ENCODE measurements at regions not wholly inside any gene's neighbourhood (a gene's known extent, or its start where the extent isn't known, plus 50 kb on each side); places are given as distances from the start of the nearest gene placed in this dataset.

DNA sequence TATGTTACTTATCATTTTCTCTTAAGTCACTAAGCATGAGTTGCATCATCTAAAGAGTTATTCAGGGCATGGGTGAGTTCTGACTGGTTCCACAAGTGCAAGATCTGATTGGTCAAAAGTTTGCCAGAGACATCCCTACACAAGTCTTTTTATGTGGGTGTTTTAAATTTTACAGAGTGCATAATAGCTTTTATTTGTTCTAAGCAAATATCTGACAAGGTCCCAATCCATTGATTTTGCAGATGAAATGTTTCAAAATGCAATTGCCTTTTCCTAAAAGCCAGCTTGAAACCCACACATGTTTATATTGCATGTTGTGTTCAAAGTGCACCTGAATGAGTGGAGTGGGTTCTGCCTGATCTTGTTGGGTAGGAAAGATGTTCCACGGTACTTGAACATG is 101.7 kb upstream of the PAX6 start:
- Mint-ChIP-seq H3K9me3 (no peaks in the 10 kb centered on the region), H3K4me3 (no peak overlapping the region), H3K36me3 (no peaks in the 10 kb centered on the region), H3K27ac (no peak overlapping the region), H3K27me3 (peaks cover 3% of the 10 kb centered on the region), H3K4me1 (no peaks in the 10 kb centered on the region)

DNA sequence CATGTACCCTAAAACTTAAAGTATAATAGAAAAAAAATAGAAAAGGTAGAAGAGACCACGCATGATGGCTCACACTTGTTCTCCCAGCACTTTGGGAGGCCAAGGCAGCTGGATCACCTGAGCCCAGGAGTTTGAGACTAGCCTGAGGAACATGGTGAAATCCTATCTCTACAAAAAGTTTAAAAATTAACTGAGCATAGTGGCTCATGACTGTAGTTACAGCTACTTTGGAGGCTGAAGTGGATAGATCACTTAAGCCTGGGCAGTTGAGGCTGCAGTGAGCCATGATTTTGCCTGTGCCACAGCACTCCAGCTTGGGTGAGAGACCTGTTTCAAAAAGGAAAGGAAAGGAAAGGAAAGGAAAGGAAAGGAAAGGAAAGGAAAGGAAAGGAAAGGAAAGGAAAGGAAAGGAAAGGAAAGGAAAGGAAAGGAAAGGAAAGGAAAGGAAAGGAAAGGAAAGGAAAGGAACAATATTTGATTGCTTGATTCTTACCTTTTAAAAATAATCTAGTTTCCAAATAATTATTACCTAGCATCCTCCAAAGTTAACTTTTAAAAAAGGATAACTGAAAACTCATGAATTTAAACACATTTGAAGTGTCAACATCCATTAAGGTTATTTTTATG is 99.9 kb upstream of the PAX6 start:
- no peak overlapping the region for H3K4me3 Mint-ChIP-seq
- H3K36me3 Mint-ChIP-seq, result no peaks in the 10 kb centered on the region
- no peak overlapping the region for H3K27ac Mint-ChIP-seq
- no peaks in the 10 kb centered on the region for H3K4me1 Mint-ChIP-seq
- no peaks in the 10 kb centered on the region for H3K9me3 Mint-ChIP-seq
- peaks cover 6% of the 10 kb centered on the region for H3K27me3 Mint-ChIP-seq

GRCh38 chr11:31903225-31904074 is 92.3 kb upstream of the PAX6 start:
- H3K36me3 Mint-ChIP-seq, result no peaks in the 10 kb centered on the region
- H3K9me3 Mint-ChIP-seq, result peaks cover 6% of the 10 kb centered on the region
- H3K4me1 Mint-ChIP-seq, result no peaks in the 10 kb centered on the region
- H3K27me3 Mint-ChIP-seq, result peaks cover 15% of the 10 kb centered on the region
- H3K27ac Mint-ChIP-seq, result no peak overlapping the region
- H3K4me3 Mint-ChIP-seq, result no peak overlapping the region

DNA sequence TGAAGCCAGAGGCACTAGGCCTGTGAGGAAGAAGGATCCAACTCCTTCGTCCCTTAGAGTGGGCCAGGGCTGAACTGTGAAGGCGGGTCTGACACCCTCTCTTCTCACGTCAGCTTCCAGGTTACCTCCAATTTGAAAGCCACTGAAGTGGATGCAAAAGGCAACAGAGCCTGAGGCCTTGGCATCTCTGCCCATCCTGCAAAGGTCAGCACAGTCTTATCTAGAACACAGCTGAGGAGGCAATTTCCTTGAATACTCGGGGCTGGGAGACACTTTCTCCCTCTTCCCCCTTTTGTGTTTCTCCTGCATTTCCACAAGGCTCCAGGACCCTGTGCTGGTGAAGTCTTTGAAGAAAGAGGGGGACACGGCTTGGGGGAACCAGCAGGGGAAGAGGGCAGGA is 91.6 kb upstream of the PAX6 start:
- H3K4me3 Mint-ChIP-seq, result no peak overlapping the region
- peaks cover 13% of the 10 kb centered on the region for H3K27me3 Mint-ChIP-seq
- no peaks in the 10 kb centered on the region for H3K36me3 Mint-ChIP-seq
- H3K4me1 Mint-ChIP-seq, result no peaks in the 10 kb centered on the region
- no peak overlapping the region for H3K27ac Mint-ChIP-seq
- peaks cover 6% of the 10 kb centered on the region for H3K9me3 Mint-ChIP-seq

DNA sequence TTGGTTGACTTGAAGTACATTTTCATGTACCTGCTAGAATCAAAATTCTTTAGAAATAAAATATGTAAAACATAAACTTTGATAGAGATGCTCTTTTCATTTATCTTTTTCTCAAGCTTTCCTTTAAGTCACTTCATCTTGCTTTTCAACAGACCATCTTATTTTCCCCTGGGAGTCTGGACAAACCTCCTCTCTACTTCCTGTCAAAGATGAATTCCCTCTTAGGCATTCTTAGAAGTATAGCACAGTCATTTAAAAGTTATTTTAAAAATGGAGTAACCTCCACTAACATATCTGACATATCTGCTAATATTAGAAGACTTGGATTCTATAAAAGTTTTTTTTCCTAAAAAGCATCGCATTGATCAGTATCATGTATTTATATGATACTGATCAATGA is 84.8 kb upstream of the PAX6 start:
- Mint-ChIP-seq H3K27me3 (peaks cover 13% of the 10 kb centered on the region), H3K27ac (no peak overlapping the region), H3K36me3 (no peaks in the 10 kb centered on the region), H3K4me1 (no peaks in the 10 kb centered on the region), H3K4me3 (no peak overlapping the region), H3K9me3 (peaks cover 6% of the 10 kb centered on the region)

- Mint-ChIP-seq H3K4me3 (no peak overlapping the region), H3K9me3 (no peaks in the 10 kb centered on the region), H3K4me1 (no peaks in the 10 kb centered on the region), H3K36me3 (no peaks in the 10 kb centered on the region), H3K27ac (no peak overlapping the region), H3K27me3 (peaks cover 4% of the 10 kb centered on the region)
Measured at GRCh38 chr11:31887180-31887579, 76.1 kb upstream of the PAX6 start.

- H3K4me3 Mint-ChIP-seq, result no peak overlapping the region
- H3K27ac Mint-ChIP-seq, result no peak overlapping the region
- peaks cover 5% of the 10 kb centered on the region for H3K27me3 Mint-ChIP-seq
- no peaks in the 10 kb centered on the region for H3K9me3 Mint-ChIP-seq
- no peaks in the 10 kb centered on the region for H3K36me3 Mint-ChIP-seq
- no peaks in the 10 kb centered on the region for H3K4me1 Mint-ChIP-seq
Measured at GRCh38 chr11:31884080-31884479, 73.0 kb upstream of the PAX6 start.

- Mint-ChIP-seq H3K4me1 (no peaks in the 10 kb centered on the region), H3K36me3 (no peaks in the 10 kb centered on the region), H3K9me3 (no peaks in the 10 kb centered on the region), H3K27ac (no peak overlapping the region), H3K4me3 (no peak overlapping the region), H3K27me3 (peaks cover 7% of the 10 kb centered on the region)
Measured at GRCh38 chr11:31883435-31883834, 72.3 kb upstream of the PAX6 start.

- H3K27me3 Mint-ChIP-seq, result peaks cover 7% of the 10 kb centered on the region
- H3K27ac Mint-ChIP-seq, result no peak overlapping the region
- H3K4me1 Mint-ChIP-seq, result no peaks in the 10 kb centered on the region
- no peaks in the 10 kb centered on the region for H3K36me3 Mint-ChIP-seq
- H3K4me3 Mint-ChIP-seq, result no peak overlapping the region
- H3K9me3 Mint-ChIP-seq, result no peaks in the 10 kb centered on the region
Measured at GRCh38 chr11:31882951-31883392, 71.8 kb upstream of the PAX6 start.

DNA sequence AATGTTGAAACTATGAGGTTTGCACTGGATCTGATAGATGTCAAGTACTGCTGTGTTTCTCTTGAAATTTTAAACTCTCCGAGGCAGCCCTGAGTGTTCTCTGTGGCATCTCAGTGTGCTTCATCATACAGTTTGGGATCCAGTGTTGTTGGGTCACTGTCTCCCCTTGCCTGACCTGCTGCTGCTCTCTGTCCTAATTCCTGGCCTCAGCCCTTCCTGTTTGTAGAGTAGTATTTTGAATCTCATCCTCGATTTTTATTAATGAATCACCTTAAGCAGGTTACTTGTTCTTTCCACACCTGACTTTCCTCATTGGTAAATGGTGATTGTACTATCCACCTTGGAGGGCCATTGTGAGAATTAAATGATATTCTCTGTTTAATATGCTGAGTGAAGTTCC is 70.7 kb upstream of the PAX6 start:
- no peaks in the 10 kb centered on the region for H3K36me3 Mint-ChIP-seq
- H3K27me3 Mint-ChIP-seq, result peaks cover 13% of the 10 kb centered on the region
- H3K4me3 Mint-ChIP-seq, result no peak overlapping the region
- no peaks in the 10 kb centered on the region for H3K4me1 Mint-ChIP-seq
- no peak overlapping the region for H3K27ac Mint-ChIP-seq
- H3K9me3 Mint-ChIP-seq, result no peaks in the 10 kb centered on the region

GRCh38 chr11:31879681-31880080 is 68.6 kb upstream of the PAX6 start:
- Mint-ChIP-seq H3K4me3 (no peak overlapping the region), H3K36me3 (no peaks in the 10 kb centered on the region), H3K27ac (no peak overlapping the region), H3K9me3 (no peaks in the 10 kb centered on the region), H3K27me3 (peaks cover 18% of the 10 kb centered on the region), H3K4me1 (no peaks in the 10 kb centered on the region)

- Mint-ChIP-seq H3K27me3 (peaks cover 18% of the 10 kb centered on the region), H3K36me3 (no peaks in the 10 kb centered on the region)
Measured at GRCh38 chr11:31877863-31878262, 66.7 kb upstream of the PAX6 start.

DNA sequence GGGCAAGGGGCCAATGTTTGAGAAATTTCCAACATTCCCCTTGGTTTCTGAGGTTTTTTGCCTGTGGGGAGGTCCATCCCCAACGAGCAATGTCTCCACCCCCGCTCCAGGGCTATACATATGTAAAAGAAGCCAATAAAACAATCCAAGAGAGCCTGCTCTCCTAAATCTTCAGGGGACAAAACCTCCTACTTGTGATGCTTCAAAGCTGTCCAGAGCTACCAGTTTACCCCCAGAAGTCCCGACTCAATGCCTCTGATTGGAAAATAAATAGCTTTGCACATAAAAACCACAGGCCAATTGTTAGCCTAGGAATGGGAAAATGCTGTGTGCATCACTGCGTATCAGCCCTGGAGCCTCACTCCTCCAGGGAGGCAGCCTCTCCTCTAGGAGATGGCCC is 66.0 kb upstream of the PAX6 start:
- H3K27me3 Mint-ChIP-seq, result peaks cover 18% of the 10 kb centered on the region
- no peaks in the 10 kb centered on the region for H3K9me3 Mint-ChIP-seq
- no peaks in the 10 kb centered on the region for H3K4me1 Mint-ChIP-seq
- H3K27ac Mint-ChIP-seq, result no peak overlapping the region
- no peak overlapping the region for H3K4me3 Mint-ChIP-seq
- H3K36me3 Mint-ChIP-seq, result no peaks in the 10 kb centered on the region

More at GRCh38 chr11:31877863-31878262, 66.7 kb upstream of the PAX6 start:
- Mint-ChIP-seq H3K27ac (no peak overlapping the region), H3K4me3 (no peak overlapping the region), H3K4me1 (no peaks in the 10 kb centered on the region), H3K9me3 (no peaks in the 10 kb centered on the region)

- Mint-ChIP-seq H3K36me3 (no peaks in the 10 kb centered on the region), H3K27ac (no peak overlapping the region), H3K4me3 (no peak overlapping the region), H3K4me1 (no peaks in the 10 kb centered on the region), H3K9me3 (no peaks in the 10 kb centered on the region), H3K27me3 (peaks cover 20% of the 10 kb centered on the region)
Measured at GRCh38 chr11:31875866-31876560, 64.9 kb upstream of the PAX6 start.

DNA sequence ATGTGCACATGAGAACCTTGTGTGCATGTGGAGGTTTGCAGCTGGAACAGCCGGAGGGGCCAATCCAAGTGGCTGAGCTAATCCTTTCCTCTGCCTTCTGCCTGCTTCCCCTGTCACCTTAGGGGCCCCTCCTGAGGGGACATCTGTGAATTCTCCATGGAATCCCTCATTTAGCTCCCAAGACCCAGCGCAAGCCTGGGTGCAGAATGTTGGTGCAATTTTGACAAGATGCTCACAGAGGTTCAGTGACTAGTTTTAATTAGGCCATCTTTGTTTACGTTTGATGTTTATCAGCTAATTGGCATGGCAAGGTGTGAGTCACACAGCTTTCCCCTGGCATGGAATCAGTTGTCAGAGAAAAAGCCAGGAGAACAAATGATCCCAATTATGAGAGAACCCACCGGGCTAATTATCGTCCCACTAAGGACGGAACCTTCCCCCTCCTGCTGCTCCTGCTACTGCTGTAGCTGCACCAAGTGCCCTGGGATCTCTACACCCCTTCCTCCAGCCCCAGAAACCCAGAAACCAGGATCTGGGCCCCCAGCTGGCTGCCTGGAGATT is 63.6 kb upstream of the PAX6 start:
- no peaks in the 10 kb centered on the region for H3K9me3 Mint-ChIP-seq
- no peak overlapping the region for H3K27ac Mint-ChIP-seq
- H3K4me1 Mint-ChIP-seq, result no peaks in the 10 kb centered on the region
- H3K27me3 Mint-ChIP-seq, result peaks cover 20% of the 10 kb centered on the region
- no peaks in the 10 kb centered on the region for H3K36me3 Mint-ChIP-seq
- no peak overlapping the region for H3K4me3 Mint-ChIP-seq

GRCh38 chr11:31873124-31873523 is 62.0 kb upstream of the PAX6 start:
- Mint-ChIP-seq H3K27ac (no peak overlapping the region), H3K36me3 (no peaks in the 10 kb centered on the region), H3K27me3 (peaks cover 23% of the 10 kb centered on the region), H3K4me1 (no peaks in the 10 kb centered on the region), H3K4me3 (no peak overlapping the region), H3K9me3 (no peaks in the 10 kb centered on the region)

Data from activated naive CD4-positive, alpha-beta T cell treated with anti-CD3 and anti-CD28 coated beads, Interleukin-2, amount 50 U/mL, for 24 hours (primary cell).